Nephron (organoid): ENCODE measurements at regions not wholly inside any gene's neighbourhood (a gene's known extent, or its start where the extent isn't known, plus 50 kb on each side); places are given as distances from the start of the nearest gene placed in this dataset.

Source experiments
- H3K27ac Mint-ChIP-seq, 3 experiments: 2 replicates each; pipeline ENCODE4 v1.8.0; 2020; ENCODE audit warnings: mixed read lengths in 3 of 3, mild to moderate bottlenecking in 2 of 3, moderate library complexity in 1 of 3
- H3K27me3 Mint-ChIP-seq: 2 replicates; pipeline ENCODE4 v1.8.0; 2021; ENCODE audit warnings: low read depth, mild to moderate bottlenecking, moderate library complexity, mixed read lengths
- H3K36me3 Mint-ChIP-seq: 2 replicates; pipeline ENCODE4 v1.8.0; 2020; ENCODE audit warnings: low read depth, mixed read lengths
- H3K4me1 Mint-ChIP-seq: 2 replicates; pipeline ENCODE4 v1.8.0; 2020; ENCODE audit warnings: mixed read lengths
- H3K4me3 Mint-ChIP-seq, 3 experiments: 2 replicates each; pipeline ENCODE4 v1.8.0; 2020; ENCODE audit warnings: mild to moderate bottlenecking in 3 of 3, mixed read lengths in 3 of 3, moderate library complexity in 2 of 3
- H3K9me3 Mint-ChIP-seq: 2 replicates; pipeline ENCODE4 v1.8.0; 2020; ENCODE audit warnings: mixed read lengths
- TF ChIP-seq, protein P1 (sequence below), 3 experiments: fragments of 200-600 bp; sonication (generic); IDR thresholded peaks; one replicate each; pipeline ENCODE4 v1.5.0; 2021; ENCODE audit warnings: antibody characterized with exemption in 3 of 3; ENCODE audit not compliant: unreplicated experiment in 3 of 3

DNA sequence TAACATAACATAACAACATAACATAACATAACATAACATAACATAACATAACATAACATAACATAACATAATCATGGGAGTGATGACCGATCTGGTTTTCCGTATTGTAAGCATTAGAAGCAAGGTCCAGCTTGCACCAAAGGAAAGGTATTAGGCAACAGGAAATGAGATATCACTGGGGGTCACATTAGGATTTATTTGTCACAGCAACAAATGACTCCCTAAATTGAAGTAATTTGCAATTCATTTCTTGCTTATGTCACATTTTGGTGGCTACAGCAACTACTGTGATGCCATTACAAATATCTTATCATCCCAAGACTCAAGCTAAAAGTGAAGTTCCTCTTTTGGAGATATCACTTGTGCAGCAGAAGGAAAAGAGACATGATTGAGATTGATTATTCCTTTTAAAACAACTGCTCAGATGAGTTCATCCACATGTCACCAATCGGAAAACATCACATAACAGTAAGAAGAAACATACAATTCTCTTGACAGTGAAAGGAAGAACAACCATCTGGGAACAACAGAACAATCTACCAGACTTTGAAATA, 1331.1 kb upstream of the RAG2 start:
- TF ChIP-seq, protein P1, sequence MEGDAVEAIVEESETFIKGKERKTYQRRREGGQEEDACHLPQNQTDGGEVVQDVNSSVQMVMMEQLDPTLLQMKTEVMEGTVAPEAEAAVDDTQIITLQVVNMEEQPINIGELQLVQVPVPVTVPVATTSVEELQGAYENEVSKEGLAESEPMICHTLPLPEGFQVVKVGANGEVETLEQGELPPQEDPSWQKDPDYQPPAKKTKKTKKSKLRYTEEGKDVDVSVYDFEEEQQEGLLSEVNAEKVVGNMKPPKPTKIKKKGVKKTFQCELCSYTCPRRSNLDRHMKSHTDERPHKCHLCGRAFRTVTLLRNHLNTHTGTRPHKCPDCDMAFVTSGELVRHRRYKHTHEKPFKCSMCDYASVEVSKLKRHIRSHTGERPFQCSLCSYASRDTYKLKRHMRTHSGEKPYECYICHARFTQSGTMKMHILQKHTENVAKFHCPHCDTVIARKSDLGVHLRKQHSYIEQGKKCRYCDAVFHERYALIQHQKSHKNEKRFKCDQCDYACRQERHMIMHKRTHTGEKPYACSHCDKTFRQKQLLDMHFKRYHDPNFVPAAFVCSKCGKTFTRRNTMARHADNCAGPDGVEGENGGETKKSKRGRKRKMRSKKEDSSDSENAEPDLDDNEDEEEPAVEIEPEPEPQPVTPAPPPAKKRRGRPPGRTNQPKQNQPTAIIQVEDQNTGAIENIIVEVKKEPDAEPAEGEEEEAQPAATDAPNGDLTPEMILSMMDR (IDR thresholded peaks at IDR 0.05; ENCODE audit: unreplicated experiment in 3 of 3): no peak
- Mint-ChIP-seq H3K36me3 (no peaks in the 10 kb centered on the region), H3K4me3 (no peak overlapping the region), H3K9me3 (peaks cover 13% of the 10 kb centered on the region), H3K27me3 (no peaks in the 10 kb centered on the region), H3K27ac (no peak overlapping the region), H3K4me1 (no peaks in the 10 kb centered on the region)

DNA sequence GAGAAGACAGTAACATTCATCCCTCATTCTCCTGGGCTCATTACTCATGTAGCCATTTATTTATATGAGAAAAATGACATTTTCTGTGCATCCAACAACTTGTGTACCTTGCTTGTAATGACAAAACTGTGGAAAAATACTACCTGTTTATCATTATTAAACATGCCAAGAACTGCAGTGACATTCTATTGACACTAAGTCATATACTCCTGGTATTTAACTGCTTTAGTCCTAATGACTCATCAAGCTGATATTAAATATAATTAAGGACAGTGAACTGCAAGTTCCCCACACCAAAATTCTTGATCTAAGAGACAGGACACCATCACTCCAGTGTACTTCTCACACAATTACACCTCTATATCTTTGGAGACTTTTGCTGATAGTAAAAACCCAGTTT, 1328.7 kb upstream of the RAG2 start:
- no peak overlapping the region for H3K4me3 Mint-ChIP-seq
- no peak overlapping the region for H3K27ac Mint-ChIP-seq
- TF ChIP-seq, protein P1 (IDR thresholded peaks at IDR 0.05; ENCODE audit: unreplicated experiment in 3 of 3): no peak
- H3K4me1 Mint-ChIP-seq: no peaks in the 10 kb centered on the region
- H3K36me3 Mint-ChIP-seq: no peaks in the 10 kb centered on the region
- peaks cover 7% of the 10 kb centered on the region for H3K9me3 Mint-ChIP-seq
- no peaks in the 10 kb centered on the region for H3K27me3 Mint-ChIP-seq

DNA sequence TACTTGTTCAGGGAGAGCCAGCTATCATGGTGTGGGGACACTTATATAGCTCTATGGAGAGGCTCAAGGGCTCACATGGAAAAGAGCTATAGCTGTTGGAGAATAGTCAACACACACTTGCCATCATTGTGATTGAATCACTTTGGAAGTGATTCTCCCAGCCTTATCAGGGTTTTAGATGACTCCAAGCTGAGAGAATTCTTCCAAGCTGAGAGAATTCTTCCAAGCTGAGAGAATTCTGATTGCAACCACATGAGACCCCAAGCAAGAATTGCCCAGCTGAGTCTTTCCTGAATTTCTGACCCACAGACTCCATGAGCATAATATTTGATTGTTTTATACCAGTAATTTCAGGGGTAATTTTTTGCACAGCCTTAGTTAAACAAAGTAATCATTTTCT, 1318.3 kb upstream of the RAG2 start:
- Mint-ChIP-seq H3K4me3 (no peak overlapping the region), H3K27ac (no peak overlapping the region), H3K36me3 (no peaks in the 10 kb centered on the region), H3K9me3 (no peaks in the 10 kb centered on the region), H3K4me1 (no peaks in the 10 kb centered on the region), H3K27me3 (no peaks in the 10 kb centered on the region)
- TF ChIP-seq, protein P1 (IDR thresholded peaks at IDR 0.05; ENCODE audit: unreplicated experiment in 3 of 3): no peak

DNA sequence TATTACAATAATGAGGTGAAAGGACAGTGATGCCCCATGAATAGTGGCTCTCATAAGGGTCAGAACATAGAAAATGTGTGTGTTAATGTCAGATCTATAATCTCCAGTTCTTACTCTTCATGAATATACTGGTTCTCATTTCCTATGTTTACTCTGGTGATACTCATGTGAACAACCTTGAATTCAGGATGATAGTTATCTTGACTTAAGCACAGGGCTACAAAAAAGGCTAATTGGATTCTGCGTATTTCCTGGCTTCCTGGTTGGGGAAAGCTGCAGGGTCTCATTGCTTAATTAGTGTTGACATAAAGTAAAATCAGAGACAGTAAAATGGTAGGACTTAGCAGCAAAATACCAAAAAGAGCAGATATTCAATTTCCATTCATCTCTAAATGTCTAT, 1316.8 kb upstream of the RAG2 start:
- Mint-ChIP-seq H3K36me3 (no peaks in the 10 kb centered on the region), H3K4me3 (no peak overlapping the region), H3K4me1 (no peaks in the 10 kb centered on the region), H3K27me3 (no peaks in the 10 kb centered on the region), H3K9me3 (no peaks in the 10 kb centered on the region), H3K27ac (no peak overlapping the region)
- TF ChIP-seq, protein P1 (IDR thresholded peaks at IDR 0.05; ENCODE audit: unreplicated experiment in 3 of 3): no peak

DNA sequence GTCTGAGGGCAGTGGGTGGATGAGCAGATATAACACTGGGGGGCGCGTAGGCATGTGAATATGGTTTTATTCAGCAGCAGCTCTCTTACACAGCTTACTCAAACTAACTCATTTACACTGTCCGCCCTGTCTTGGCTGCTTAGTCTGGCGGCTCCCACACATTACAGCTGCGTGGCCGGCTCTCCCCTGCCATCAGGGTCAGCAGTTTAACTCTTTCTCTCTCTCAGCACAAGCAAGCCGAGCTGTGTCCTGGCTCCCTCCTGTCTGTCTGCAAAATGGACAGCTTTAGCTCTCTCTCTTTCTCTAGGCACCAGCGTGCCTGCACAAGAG, 1310.1 kb upstream of the RAG2 start:
- TF ChIP-seq, protein P1 (IDR thresholded peaks at IDR 0.05; ENCODE audit: unreplicated experiment in 3 of 3): no peak
- Mint-ChIP-seq H3K9me3 (no peaks in the 10 kb centered on the region), H3K27me3 (no peaks in the 10 kb centered on the region), H3K36me3 (no peaks in the 10 kb centered on the region), H3K4me1 (peaks cover 4% of the 10 kb centered on the region), H3K4me3 (peak overlapping the region in 2 of 3 experiments; percentile 7 to 25), H3K27ac (no peak overlapping the region)

DNA sequence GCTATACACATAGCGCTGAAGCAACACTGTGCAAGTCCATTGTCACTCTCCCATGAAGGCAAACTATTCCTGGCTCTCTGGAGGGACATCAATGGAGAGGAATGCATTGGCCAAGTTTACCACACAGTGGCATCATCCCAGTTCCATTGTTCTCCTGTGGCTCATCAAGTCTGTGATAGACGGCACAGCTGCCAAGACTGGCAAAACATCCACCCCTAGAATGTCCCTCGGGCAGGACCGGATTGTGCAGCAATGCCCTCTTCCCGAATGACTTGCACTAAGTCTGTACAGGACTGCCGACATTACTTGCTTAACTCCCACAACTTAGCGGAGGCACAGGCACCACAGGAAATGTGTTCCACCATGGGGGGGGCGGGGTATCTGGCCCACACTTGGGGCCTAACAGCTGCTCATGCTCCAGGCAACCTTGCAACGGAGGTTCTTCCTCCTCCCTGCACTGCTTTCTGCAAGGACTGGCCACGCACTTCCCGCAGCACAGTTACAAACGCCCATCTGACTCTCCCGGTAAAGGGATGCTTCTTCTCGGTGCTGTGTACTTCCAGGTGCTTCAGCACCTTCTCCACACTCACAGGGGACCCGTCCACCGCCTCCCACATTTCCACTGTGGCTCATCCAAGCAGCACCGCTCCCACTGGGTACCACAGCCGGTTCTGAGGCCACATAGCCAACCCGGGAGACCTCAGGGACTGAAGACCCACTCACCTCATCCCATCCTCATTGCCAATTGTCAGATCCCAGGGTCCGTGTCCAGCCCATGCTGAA, 1309.6 kb upstream of the RAG2 start:
- Mint-ChIP-seq H3K27ac (no peak overlapping the region), H3K9me3 (no peaks in the 10 kb centered on the region), H3K4me3 (peak overlapping the region in 2 of 3 experiments; percentile 7 to 25), H3K4me1 (peaks cover 4% of the 10 kb centered on the region), H3K27me3 (no peaks in the 10 kb centered on the region), H3K36me3 (no peaks in the 10 kb centered on the region)
- TF ChIP-seq, protein P1 (IDR thresholded peaks at IDR 0.05; ENCODE audit: unreplicated experiment in 3 of 3): no peak
